Muscle of back (tissue), 3 donors: ENCODE measurements at regions not wholly inside any gene's neighbourhood (a gene's known extent, or its start where the extent isn't known, plus 50 kb on each side); places are given as distances from the start of the nearest gene placed in this dataset.
"Not testable (repeated sequence)": the region's sequence is repeated elsewhere in the genome, so short reads cannot be mapped to it uniquely, and the experiment has no call there.

Experiments used
- DNase-seq, 3 donors: peaks; one replicate each; pipeline versions ENCODE4 v3.0.0 to v3.0.0-alpha.2; 2013

DNA sequence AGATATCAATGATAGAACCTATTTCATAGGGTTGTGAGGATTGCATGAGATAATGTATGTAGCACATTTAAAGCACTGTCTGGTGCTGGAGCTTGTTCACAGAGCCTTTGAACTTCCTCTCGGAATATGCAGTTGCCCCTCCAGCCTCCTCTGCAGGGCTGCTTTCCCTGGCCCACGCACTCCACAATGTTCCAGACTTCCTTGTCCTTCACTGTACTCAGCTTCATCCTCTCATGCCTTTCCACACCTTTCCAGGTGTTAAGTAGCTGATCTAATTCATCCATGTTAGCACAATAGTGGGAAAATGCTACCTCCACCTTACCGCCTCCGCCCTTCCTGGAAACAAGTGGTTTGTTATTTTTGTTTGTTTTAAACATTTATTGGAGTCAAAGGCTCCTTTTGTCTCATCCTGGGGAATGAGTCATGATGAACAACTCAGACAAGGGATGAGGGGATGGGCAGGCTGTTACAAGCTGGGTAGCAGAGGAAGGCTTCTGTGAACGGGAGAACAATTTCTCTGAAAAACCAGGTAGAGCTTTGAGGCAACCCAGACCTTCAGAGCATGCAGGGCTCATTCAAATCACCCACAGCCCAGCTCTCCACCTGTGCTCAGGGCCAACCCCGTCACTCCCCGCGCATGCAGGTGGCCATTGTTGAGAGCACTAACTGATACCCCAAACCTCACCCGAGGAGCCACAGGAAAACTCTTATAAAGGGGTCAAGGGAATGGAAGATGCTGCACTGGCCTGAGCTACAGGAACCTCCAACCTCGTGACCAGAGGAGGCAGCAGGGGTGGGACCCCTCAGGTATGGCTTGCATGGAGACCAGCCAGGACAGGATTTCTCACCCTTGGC is 84.9 kb upstream of the TBL1X start:
- DNase-seq: no peak

DNA sequence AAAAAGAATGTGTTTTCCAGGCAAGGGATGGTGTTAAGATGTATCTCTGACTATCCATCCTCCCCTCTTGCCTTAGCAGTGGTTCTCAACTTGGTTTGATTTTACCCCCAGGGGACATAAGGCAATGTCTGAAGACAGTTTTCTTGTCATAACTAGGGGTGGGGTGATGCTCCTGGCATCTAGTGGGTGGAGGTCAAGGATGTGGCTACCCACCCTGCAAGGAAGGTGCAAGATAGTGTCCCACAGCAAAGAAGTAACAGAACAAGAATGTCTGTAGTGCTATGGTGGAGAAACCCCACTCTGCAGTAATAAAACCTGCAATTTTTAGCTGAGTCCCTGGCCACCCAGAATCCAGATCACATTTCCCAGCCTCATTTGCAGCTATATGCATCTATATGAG is 81.2 kb upstream of the TBL1X start:
- no peak for DNase-seq

DNA sequence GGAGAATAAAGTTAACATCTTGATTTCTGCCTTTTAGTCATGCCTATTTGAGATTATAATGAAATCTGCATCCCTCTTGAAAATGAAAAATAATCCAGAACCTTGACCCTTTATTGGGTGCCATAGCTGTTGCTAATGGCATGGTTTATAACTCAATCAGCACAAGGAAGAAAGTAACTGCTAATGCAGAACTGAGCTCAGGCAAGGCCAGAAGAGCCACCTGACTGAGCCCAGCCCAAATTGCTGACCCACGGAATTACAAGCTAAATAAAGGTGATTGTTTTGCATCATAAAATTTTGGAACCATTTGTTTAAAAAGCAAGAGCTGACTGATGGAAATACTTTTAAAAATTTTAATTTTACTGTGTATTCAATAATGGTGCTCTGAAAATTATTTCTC is 76.4 kb upstream of the TBL1X start:
- DNase-seq: no peak

DNA sequence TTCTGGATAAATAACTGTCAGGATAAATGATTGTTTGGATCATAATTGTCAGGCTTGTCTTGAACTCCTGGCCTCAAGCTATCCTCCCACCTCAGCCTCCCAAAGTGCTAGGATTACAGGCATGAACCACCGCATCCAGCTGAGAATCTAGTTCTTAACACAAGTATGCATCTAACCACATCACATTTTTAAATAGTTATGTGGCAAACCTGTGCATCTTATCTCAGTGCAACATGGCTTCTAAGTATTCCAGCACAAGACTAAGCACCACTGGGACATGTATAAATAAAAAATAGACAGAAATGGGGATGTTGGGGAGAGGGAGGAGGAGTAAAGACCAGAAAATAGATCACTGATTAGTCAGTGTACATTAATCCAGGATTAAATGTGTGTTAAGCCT is 74.7 kb upstream of the TBL1X start:
- DNase-seq: no peak

DNA sequence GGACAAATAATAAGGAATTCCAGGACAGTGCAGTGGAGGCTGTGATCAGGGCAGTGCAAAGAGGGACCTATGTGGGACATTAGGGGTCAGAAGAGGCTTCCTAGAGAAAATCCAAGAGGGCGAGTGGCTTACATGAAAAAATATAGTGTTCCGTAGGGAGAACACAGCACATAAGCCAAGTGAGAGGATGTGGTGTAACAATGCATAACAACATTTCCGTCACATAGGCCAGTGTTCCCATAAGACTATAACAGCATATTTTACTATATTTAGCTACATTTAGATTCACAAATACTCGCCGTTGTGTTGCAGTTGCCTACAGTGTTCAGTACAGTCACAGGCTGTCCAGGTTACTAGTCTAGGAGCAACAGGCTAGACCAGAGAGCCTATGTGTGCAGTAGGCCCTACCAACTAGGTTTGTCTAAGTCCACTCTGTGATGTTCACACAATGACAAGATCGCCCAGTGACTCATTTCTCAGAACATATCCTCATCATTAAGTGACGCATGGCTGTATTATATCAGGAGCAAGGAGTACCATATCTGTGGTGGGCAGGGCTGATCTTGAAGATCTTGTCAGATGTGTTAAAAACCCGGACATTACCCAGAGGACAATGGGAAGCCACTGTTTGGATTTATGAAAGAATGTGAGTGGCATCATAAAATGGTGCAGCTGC is 74.0 kb upstream of the TBL1X start:
- DNase-seq: peak in 1 of 3 donors; percentile 16

DNA sequence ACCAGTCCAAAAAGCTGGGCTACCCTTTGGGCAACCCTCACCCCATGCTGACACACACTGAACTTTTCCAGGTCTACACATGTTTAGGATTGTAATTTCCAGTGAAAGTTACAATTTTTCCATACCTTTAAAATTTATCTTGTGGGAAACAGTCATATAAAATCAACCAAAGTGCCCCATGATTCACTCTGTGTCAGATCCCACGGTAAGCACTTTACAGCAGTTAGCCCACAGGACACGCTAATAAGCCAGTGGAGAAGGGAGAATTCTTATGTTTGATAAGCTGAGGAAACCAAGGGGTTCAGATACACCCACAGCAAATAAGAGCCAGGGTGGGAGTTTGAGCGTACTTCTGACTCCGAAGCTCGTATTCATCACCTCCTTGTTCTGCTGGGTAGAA is 72.4 kb upstream of the TBL1X start:
- no peak for DNase-seq

DNA sequence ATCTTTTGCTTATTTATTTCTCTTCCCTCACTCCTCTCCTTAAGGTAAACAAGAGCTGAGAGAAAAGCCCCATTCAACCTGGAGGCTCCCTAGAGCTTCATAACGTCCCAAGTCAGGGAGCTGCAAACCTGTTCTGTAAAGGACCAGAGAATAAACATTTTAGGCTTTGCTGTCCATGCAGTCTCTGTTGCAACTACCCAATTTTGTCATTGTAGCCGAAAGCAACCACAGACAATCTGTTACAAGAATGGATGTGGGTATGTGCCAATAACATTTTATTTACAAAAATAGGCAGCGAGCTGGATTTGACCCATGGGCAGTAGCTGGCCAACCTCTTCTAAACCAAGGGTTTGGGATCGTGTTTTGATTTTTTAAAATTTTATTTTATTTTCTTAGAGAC is 71.3 kb upstream of the TBL1X start:
- DNase-seq: no peak

DNA sequence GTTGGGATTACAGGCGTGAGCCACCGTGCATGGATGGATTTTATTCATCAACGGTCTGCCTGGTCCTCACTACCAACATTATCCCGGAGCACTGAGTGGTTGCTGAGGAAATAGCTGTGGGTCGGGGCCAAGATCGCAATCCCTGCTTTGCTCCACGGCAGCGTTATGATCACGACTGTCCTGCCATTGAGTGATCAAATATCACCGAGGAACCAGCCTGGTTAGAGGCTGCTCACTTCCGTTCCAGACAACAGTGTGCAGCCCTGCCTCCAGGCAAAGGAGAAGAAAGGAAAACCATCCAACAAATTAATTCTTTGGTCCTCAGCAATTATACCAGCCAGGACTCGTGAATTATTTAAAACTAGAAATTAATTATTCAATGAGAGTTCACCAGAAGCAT is 70.6 kb upstream of the TBL1X start:
- DNase-seq: no peak

DNA sequence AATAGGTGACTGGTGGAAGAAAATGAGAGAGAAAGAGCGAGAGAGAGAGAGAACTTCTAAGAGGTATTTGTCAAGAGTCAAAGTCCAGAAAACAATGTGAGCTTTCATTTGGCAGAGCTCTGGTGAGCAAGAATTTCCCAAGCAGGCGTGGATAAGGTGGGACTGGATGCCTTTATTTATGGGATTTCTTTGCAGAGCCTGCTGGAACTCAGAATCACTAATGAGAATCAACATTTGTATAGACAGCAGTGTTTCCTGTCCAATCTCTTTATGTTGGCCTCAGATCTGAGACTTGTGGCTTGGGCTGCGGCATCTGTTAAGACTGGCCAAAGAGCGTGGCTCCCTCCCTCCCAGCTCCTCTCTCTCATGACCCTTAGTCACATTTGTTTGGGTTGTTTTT is 67.9 kb upstream of the TBL1X start:
- peak; percentile 19 to 69 (median 40) for DNase-seq

DNA sequence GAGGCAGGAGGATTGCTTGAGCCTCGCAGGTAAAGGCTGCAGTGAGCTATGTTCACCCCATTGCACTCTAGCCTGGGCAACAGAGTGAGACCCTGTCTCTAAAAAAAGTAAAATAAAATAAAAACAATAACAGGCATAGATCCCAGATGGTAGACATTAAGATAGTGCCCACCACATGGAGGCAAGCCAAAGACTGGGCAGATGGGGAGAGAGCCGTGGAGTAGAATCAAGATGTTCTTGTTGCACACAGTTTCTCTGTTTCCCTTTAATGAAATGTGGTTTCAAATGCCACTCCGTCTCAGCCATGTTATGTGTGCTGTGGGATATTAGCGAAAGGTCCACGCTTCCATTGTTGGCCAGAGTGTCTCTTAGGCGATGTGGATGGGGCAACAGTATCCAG is 63.8 kb upstream of the TBL1X start:
- no peak for DNase-seq

DNA sequence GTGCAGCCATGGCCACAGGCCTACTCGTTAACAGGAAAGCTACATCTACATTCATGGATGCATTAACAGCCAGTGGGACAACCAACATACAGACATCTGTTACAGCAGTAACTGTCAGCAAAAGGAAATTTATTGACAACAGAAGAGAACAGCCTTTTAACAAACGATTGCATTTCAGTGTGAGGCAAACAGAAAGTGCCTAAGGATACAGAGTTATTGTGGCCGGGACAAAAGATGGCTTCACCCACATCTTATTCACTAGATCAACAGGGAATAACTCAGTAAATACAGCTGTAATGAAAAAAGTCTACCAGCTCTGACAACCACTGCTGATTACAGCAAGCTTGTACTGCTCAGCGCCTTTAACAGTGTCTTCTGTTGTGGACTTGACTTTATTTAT is 61.5 kb upstream of the TBL1X start:
- DNase-seq: no peak

DNA sequence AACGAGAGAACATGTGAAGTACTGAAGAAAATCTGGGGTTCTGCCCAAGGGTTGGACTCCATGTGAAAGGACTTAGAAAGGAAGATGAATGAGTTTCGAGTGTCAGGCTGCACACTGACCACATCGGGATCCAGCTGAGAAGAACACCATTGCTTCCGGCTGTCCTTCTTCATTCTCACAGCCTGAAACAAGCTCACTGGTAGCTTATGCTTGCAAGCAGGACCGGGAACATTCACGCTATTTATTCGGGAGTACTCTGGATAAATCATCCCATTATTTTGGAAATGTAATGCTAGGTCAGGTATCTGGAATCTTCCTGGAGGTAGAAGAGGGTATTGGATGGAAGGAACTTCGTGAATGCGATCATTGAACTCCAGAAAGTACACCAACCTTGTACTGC is 59.2 kb upstream of the TBL1X start:
- not testable (repeated sequence) for DNase-seq

DNA sequence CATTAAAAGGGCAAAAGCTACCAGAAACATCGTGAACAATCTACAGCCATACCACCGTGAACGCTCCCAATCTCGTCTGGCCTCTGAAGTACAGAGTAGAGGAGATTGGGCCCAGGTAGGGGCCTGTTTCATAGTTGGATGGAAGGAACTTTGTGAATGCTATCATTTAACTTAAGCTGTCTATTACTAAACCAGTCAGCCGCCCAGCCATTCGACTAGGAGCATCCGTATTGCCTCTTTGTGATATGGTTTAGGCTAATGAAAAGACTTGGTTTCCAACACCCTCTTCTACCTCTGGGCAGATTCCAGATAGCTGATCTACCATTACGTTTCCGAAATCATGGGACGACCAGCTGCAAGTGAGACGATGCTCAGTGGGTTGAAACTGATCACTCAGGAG is 54.0 kb upstream of the TBL1X start:
- DNase-seq: not testable (repeated sequence)

DNA sequence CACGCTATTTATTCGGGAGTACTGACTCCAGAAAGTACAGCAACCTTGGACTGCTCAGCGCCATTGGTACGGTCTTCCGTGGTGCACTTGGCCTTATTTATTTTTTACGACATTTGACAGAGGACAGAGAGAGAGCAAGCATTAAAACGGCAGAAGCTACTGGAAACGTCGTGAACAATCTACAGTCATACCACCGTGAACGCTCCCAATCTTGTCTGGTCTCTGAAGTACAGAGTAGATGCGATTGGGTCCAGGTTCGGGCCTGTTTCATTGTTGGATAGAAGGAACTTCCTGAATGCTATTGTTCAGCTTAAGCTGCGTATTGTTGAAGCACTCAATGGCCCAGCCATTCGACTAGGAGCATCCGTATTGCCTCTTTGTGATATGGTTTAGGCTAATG is 53.2 kb upstream of the TBL1X start:
- not testable (repeated sequence) for DNase-seq

DNA sequence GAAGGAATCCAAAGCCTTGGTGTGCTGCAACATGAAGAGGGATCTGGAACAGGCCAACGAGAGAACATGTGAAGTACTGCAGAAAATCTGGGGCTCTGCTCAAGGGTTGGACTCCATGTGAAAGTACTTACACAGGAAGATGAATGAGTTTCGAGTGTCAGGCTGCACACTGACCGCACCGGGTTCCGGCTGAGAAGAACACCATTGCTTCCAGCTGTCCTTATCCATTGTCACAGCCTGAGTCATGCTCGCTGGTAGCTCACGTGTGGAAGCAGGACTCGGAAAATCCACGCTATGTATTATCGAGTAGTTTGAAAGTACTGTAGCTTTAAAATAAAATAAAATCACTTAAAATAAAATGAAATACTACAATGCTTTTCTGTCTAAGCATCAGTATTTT is 50.4 kb upstream of the TBL1X start:
- DNase-seq: no peak
